SU-DHL-6 (cell line): ENCODE measurements at regions not wholly inside any gene's neighbourhood (a gene's known extent, or its start where the extent isn't known, plus 50 kb on each side); places are given as distances from the start of the nearest gene placed in this dataset.

Experiments used
- CTCF ChIP-seq: fragments of 200-600 bp; sonication (generic); IDR thresholded peaks from one replicate; pipeline ENCODE4 v1.5.1; 2017; ENCODE audit warnings: antibody characterized with exemption, mild to moderate bottlenecking, low read length, moderate library complexity; ENCODE audit not compliant: insufficient read depth, poor library complexity, severe bottlenecking
- EZH2phosphoT487 ChIP-seq: fragments of 200-600 bp; sonication (generic), shearing (Covaris generic); conservative IDR thresholded peaks from 2 replicates; pipeline ENCODE4 v1.6.1; 2018; ENCODE audit warnings: mild to moderate bottlenecking, antibody characterized with exemption, low read length, moderate library complexity, mixed read lengths

- TF ChIP-seq EZH2phosphoT487: no peak
- no peak for TF ChIP-seq CTCF
Observed at GRCh38 chr6:137601471-137601870, 107.3 kb upstream of the OLIG3 start.
